Upper lobe of right lung (tissue), 1 donor: ENCODE measurements at regions not wholly inside any gene's neighbourhood (a gene's known extent, or its start where the extent isn't known, plus 50 kb on each side); places are given as distances from the start of the nearest gene placed in this dataset.

Experiments used
- ATAC-seq: fragments of 200-7000 bp; cut with Tn5 transposase; one replicate; pipeline ENCODE4 v1.9.1; 2020; ENCODE audit warnings: mild to moderate bottlenecking, moderate library complexity
- DNase-seq: peaks from one replicate; pipeline ENCODE4 v3.0.0-alpha.2; 2020
- H3K27ac ChIP-seq: fragments of 200-600 bp; one replicate; pipeline ENCODE4 v1.8.0; 2022
- H3K27me3 ChIP-seq: fragments of 200-600 bp; one replicate; pipeline ENCODE4 v1.8.0; 2022; ENCODE audit warnings: mild to moderate bottlenecking
- H3K36me3 ChIP-seq: fragments of 200-600 bp; one replicate; pipeline ENCODE4 v1.8.0; 2022
- H3K4me1 ChIP-seq: fragments of 200-600 bp; one replicate; pipeline ENCODE4 v1.8.0; 2022
- H3K4me3 ChIP-seq: fragments of 200-600 bp; one replicate; pipeline ENCODE4 v1.8.0; 2022; ENCODE audit warnings: mild to moderate bottlenecking
- H3K9me3 ChIP-seq: fragments of 200-600 bp; one replicate; pipeline ENCODE4 v1.8.0; 2022
- CTCF ChIP-seq: fragments of 200-600 bp; IDR thresholded peaks from one replicate; pipeline ENCODE4 v1.8.0; 2022; ENCODE audit warnings: antibody characterized with exemption
- intact Hi-C: fragments of 100-400 bp; cut with DNase I; formaldehyde crosslinking; loops from one replicate; pipeline ENCODE4 v1.11.0; 2022
- donor health status: DM: no; HTN: yes; CAD: no; lungs with severe emphysema.

- Histone ChIP-seq H3K4me1 (no peaks in the 10 kb centered on the region), H3K4me3 (no peak overlapping the region), H3K27ac (no peak overlapping the region), H3K9me3 (no peaks in the 10 kb centered on the region), H3K27me3 (no peaks in the 10 kb centered on the region), H3K36me3 (no peaks in the 10 kb centered on the region)
- DNase-seq (no peak), ATAC-seq (no peak)
- intact Hi-C loops: no loop called here
- no peak for TF ChIP-seq CTCF
Observed at GRCh38 chr5:15353086-15353645, 146.8 kb upstream of the FBXL7 start.

GRCh38 chr5:15350614-15351013 is 149.4 kb upstream of the FBXL7 start:
- no peaks in the 10 kb centered on the region for H3K27me3 ChIP-seq
- DNase-seq: no peak
- no peak for ATAC-seq
- no peaks in the 10 kb centered on the region for H3K9me3 ChIP-seq
- no peak overlapping the region for H3K27ac ChIP-seq
- H3K36me3 ChIP-seq: no peaks in the 10 kb centered on the region
- H3K4me3 ChIP-seq: no peak overlapping the region
- TF ChIP-seq CTCF: no peak
- H3K4me1 ChIP-seq: no peaks in the 10 kb centered on the region
- intact Hi-C loops: no loop called here

- Histone ChIP-seq H3K4me3 (no peak overlapping the region), H3K36me3 (no peaks in the 10 kb centered on the region), H3K27ac (no peak overlapping the region), H3K27me3 (no peaks in the 10 kb centered on the region), H3K9me3 (no peaks in the 10 kb centered on the region), H3K4me1 (no peaks in the 10 kb centered on the region)
- TF ChIP-seq CTCF: no peak
- intact Hi-C loops: no loop called here
- DNase-seq (no peak), ATAC-seq (no peak)
Observed at GRCh38 chr5:15346738-15347137, 153.2 kb upstream of the FBXL7 start.

- DNase-seq (no peak), ATAC-seq (no peak)
- no peaks in the 10 kb centered on the region for H3K9me3 ChIP-seq
- no peak for TF ChIP-seq CTCF
- no peaks in the 10 kb centered on the region for H3K4me1 ChIP-seq
- intact Hi-C loops: no loop called here
- H3K27ac ChIP-seq: no peak overlapping the region
- H3K36me3 ChIP-seq: no peaks in the 10 kb centered on the region
- H3K27me3 ChIP-seq: no peaks in the 10 kb centered on the region
- no peak overlapping the region for H3K4me3 ChIP-seq
Observed at GRCh38 chr5:15344954-15345353, 155.0 kb upstream of the FBXL7 start.

GRCh38 chr5:15338546-15338945 is 161.4 kb upstream of the FBXL7 start:
- ATAC-seq (no peak), DNase-seq (no peak)
- no peaks in the 10 kb centered on the region for H3K27me3 ChIP-seq
- H3K27ac ChIP-seq: no peak overlapping the region
- no peak overlapping the region for H3K4me3 ChIP-seq
- H3K9me3 ChIP-seq: no peaks in the 10 kb centered on the region
- intact Hi-C loops: no loop called here
- no peaks in the 10 kb centered on the region for H3K36me3 ChIP-seq
- no peaks in the 10 kb centered on the region for H3K4me1 ChIP-seq
- no peak for TF ChIP-seq CTCF
